GM06990 (cell line): ENCODE measurements at regions not wholly inside any gene's neighbourhood (a gene's known extent, or its start where the extent isn't known, plus 50 kb on each side); places are given as distances from the start of the nearest gene placed in this dataset.

Experiments used
- DNase-seq: peaks from one replicate; pipeline ENCODE4 v3.0.0-alpha.2; 2011; ENCODE audit not compliant: insufficient read length; ENCODE audit errors: extremely low read depth
- H3K27me3 ChIP-seq: replicated peaks from 2 replicates; pipeline ENCODE4 v1.6.0; 2011; ENCODE audit warnings: low read length; ENCODE audit not compliant: control insufficient read depth, insufficient read depth
- H3K36me3 ChIP-seq: 2 replicates; pipeline ENCODE4 v1.5.1; 2011; ENCODE audit warnings: low read length; ENCODE audit not compliant: control insufficient read depth, insufficient read depth
- H3K4me3 ChIP-seq: replicated peaks from 2 replicates; pipeline ENCODE4 v1.5.1; 2011; ENCODE audit warnings: low read depth, mild to moderate bottlenecking, control low read depth, low read length
- TF ChIP-seq, protein P1 (sequence below): IDR thresholded peaks from 2 replicates; pipeline ENCODE4 v1.5.1; 2011; ENCODE audit warnings: low read length, control low read depth, mild to moderate bottlenecking, inconsistent platforms; ENCODE audit not compliant: insufficient read depth, poor library complexity, severe bottlenecking

DNA sequence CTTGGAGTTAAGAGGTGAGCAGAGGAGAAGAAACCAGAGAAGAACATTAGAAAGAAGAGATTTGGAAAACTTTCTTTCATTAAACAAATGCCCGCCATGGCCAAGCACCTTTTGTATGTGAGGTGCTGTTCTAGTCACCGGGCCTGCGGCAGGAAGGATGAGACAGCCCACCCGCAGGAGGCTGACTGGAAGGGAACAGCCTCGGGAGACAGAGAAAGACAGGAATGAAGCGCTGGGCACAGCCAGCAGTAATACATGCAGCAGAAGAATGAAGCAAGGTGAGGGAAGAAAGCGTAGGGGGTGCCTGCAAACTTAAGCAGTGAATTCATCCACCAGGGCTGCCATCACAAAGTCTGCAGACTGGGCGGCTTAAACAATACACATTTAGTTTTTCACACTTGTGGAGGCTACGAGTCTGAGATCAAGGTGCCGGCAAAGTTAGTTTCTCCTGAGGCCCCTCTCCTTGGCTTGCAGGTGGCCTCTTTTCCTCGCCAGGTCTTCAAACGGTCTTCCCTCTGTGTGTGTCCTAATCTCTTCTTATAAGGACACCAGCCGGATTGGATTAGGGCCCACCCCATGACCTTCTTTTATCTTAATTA, 188.1 kb downstream of the PSMG1 start:
- Histone ChIP-seq H3K36me3 (no peaks in the 10 kb centered on the region), H3K27me3 (peaks cover 2% of the 10 kb centered on the region), H3K4me3 (no peak overlapping the region)
- TF ChIP-seq, protein P1, sequence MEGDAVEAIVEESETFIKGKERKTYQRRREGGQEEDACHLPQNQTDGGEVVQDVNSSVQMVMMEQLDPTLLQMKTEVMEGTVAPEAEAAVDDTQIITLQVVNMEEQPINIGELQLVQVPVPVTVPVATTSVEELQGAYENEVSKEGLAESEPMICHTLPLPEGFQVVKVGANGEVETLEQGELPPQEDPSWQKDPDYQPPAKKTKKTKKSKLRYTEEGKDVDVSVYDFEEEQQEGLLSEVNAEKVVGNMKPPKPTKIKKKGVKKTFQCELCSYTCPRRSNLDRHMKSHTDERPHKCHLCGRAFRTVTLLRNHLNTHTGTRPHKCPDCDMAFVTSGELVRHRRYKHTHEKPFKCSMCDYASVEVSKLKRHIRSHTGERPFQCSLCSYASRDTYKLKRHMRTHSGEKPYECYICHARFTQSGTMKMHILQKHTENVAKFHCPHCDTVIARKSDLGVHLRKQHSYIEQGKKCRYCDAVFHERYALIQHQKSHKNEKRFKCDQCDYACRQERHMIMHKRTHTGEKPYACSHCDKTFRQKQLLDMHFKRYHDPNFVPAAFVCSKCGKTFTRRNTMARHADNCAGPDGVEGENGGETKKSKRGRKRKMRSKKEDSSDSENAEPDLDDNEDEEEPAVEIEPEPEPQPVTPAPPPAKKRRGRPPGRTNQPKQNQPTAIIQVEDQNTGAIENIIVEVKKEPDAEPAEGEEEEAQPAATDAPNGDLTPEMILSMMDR, result no peak
- no peak for DNase-seq

DNA sequence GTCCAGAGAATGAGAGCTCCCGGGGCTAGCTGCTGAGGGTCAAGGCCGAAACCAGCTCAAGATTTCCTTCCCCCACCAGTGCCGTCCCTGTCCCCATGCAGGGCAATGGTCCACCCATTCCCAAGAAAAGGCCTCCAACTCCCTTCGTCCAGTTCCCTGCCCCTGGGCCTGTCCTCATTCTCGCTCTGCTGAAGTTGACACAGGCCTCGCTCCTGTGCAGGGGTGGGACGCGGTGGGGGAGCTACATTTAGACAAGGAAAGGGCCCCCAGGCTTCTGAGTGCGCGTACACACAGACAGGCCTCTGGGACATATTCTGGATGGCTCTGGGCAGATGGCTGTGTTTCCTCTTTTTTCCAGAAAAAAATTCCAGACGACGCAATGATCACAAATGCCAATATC, 188.3 kb downstream of the ETS2 start:
- TF ChIP-seq, protein P1, result no peak
- Histone ChIP-seq H3K36me3 (no peaks in the 10 kb centered on the region), H3K4me3 (no peak overlapping the region), H3K27me3 (peaks cover 5% of the 10 kb centered on the region)
- no peak for DNase-seq

DNA sequence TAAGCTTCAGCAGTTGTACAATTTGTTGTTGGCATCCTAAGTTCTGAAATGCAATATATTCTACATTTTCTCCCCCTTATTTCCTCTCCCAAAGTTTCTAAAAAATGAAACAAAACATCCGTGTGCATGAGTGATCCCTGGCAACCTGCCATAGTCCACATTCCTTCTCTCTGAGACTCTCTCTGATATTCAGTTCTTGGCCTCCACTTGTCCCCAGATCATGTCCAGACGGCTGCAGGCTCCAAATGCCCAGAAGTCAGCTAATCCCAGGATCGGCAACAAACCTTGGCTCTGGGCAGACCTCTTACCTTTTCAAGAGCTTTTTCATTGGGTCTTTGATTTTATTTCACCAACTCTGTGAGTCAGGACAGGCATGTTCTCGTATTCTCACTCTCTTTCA, 187.8 kb downstream of the ETS2 start:
- DNase-seq, result no peak
- TF ChIP-seq, protein P1, result no peak
- Histone ChIP-seq H3K36me3 (no peaks in the 10 kb centered on the region), H3K4me3 (no peak overlapping the region), H3K27me3 (peaks cover 5% of the 10 kb centered on the region)

DNA sequence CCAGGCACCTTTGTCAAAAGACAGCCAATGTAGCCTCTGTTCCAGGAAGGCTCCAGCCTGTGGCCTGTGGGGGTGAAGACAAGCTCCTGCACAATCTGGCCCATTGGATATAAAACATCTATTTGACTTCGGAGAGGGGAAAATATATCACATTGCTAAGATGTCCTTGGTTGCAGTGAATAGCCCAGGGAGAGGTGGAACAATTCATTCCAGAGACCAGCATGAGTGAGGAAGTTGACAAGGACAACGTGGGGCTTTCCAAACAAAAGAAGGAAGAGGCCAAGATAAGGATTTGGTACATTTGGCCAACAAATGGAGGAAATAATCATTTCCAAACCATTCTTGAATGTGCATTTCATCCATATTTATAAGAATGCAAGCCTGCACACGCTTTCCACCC, 187.0 kb downstream of the ETS2 start:
- no peak overlapping the region for H3K4me3 ChIP-seq
- H3K27me3 ChIP-seq, result peaks cover 5% of the 10 kb centered on the region
- TF ChIP-seq, protein P1, result no peak
- no peaks in the 10 kb centered on the region for H3K36me3 ChIP-seq
- DNase-seq, result no peak

DNA sequence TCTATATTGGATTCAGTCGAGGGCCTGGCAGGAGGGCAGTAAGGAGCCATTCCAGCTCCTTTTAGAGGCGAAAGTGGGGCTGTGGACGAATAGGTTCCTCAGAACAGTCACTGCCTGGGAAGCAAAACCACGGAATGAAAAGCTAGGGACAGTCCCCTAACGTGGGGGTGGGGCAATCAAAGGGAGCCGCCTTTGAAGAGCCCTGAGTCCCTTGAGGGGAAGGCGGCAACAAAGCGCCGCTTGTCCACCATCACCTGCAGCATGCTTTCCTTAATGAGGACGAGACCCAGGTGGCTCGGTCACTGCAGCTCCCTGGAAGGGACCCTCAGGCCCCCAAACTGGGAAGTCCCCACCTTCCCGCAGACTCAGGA, 184.7 kb downstream of the ETS2 start:
- TF ChIP-seq, protein P1, result no peak
- Histone ChIP-seq H3K4me3 (no peak overlapping the region), H3K27me3 (peaks cover 3% of the 10 kb centered on the region), H3K36me3 (no peaks in the 10 kb centered on the region)
- DNase-seq, result no peak
